Liver (tissue), 8 donors: ENCODE measurements at regions not wholly inside any gene's neighbourhood (a gene's known extent, or its start where the extent isn't known, plus 50 kb on each side); places are given as distances from the start of the nearest gene placed in this dataset.

ENCODE experiments used
- DNase-seq: peaks from one replicate; pipeline ENCODE4 v3.0.0-alpha.2; 2017; ENCODE audit warnings: low spot score
- H3K27ac ChIP-seq, 2 donors: one replicate each; pipeline ENCODE4 v1.7.0; 2013; ENCODE audit warnings: inconsistent platforms in 2 of 2, low read length in 2 of 2, control low read depth in 1 of 2, low read depth in 1 of 2, mild to moderate bottlenecking in 1 of 2
- H3K27me3 ChIP-seq, 4 donors: one replicate each; pipeline versions ENCODE4 v1.6.1 to v1.7.0; 2013; ENCODE audit warnings: low read length in 3 of 4, inconsistent platforms in 1 of 4, mild to moderate bottlenecking in 1 of 4, moderate library complexity in 1 of 4; ENCODE audit not compliant: control insufficient read depth in 4 of 4, insufficient read depth in 4 of 4
- H3K36me3 ChIP-seq, 4 donors: one replicate each; pipeline versions ENCODE4 v1.6.1 to v1.7.0; 2013; ENCODE audit warnings: low read length in 3 of 4, mild to moderate bottlenecking in 3 of 4, low read depth in 1 of 4, moderate library complexity in 1 of 4; ENCODE audit not compliant: control insufficient read depth in 4 of 4, insufficient read depth in 3 of 4
- H3K4me1 ChIP-seq, 4 donors: one replicate each; pipeline versions ENCODE4 v1.6.1 to v1.7.0; 2013; ENCODE audit warnings: low read length in 3 of 4, mild to moderate bottlenecking in 3 of 4, moderate library complexity in 1 of 4; ENCODE audit not compliant: control insufficient read depth in 4 of 4, insufficient read depth in 4 of 4
- H3K4me3 ChIP-seq, 3 donors: one replicate each; pipeline versions ENCODE4 v1.6.1 to v1.7.0; 2013; ENCODE audit warnings: low read length in 3 of 3, control low read depth in 1 of 3, low read depth in 1 of 3, mild to moderate bottlenecking in 1 of 3
- H3K9ac ChIP-seq, 2 donors: one replicate each; pipeline ENCODE4 v1.7.0; 2013; ENCODE audit warnings: low read length in 2 of 2, mild to moderate bottlenecking in 2 of 2, moderate library complexity in 2 of 2, control low read depth in 1 of 2, low read depth in 1 of 2
- H3K9me3 ChIP-seq, 4 donors: one replicate each; pipeline versions ENCODE4 v1.6.1 to v1.7.0; 2013; ENCODE audit warnings: low read length in 3 of 4; ENCODE audit not compliant: control insufficient read depth in 4 of 4
- EGR1 ChIP-seq, 2 donors: IDR thresholded peaks; 2 replicates each; pipeline ENCODE4 v1.6.1; 2016 to 2018; ENCODE audit warnings: antibody characterized with exemption in 2 of 2, low read depth in 2 of 2
- FOXA1 ChIP-seq: IDR thresholded peaks from 2 replicates; pipeline ENCODE4 v1.6.1; 2016; ENCODE audit warnings: antibody characterized with exemption
- FOXA2 ChIP-seq: IDR thresholded peaks from 2 replicates; pipeline ENCODE4 v1.6.1; 2016; ENCODE audit warnings: antibody characterized with exemption
- GABPA ChIP-seq, 2 donors: IDR thresholded peaks in 1 of 2; conservative IDR thresholded peaks in 1 of 2; 2 replicates each; pipeline ENCODE4 v1.6.1; 2016; ENCODE audit warnings: antibody characterized with exemption in 2 of 2, mild to moderate bottlenecking in 1 of 2, moderate library complexity in 1 of 2
- HNF4A ChIP-seq, 2 donors: conservative IDR thresholded peaks; 2 replicates each; pipeline ENCODE4 v1.6.1; 2016; ENCODE audit warnings: antibody characterized with exemption in 2 of 2, mild to moderate bottlenecking in 2 of 2
- HNF4G ChIP-seq: IDR thresholded peaks from 2 replicates; pipeline ENCODE4 v1.6.1; 2016; ENCODE audit warnings: antibody characterized with exemption
- JUND ChIP-seq, 2 donors: IDR thresholded peaks; 2 replicates each; pipeline ENCODE4 v1.6.1; 2016; ENCODE audit warnings: antibody characterized with exemption in 2 of 2
- NR2F2 ChIP-seq: IDR thresholded peaks from 2 replicates; pipeline ENCODE4 v1.6.1; 2016; ENCODE audit warnings: antibody characterized with exemption
- RAD21 ChIP-seq, 2 donors: IDR thresholded peaks; 2 replicates each; pipeline ENCODE4 v1.6.1; 2016; ENCODE audit warnings: antibody characterized with exemption in 2 of 2, mild to moderate bottlenecking in 2 of 2
- RXRA ChIP-seq, 2 donors: IDR thresholded peaks; 2 replicates each; pipeline ENCODE4 v1.6.1; 2017 to 2018; ENCODE audit warnings: antibody characterized with exemption in 2 of 2, mild to moderate bottlenecking in 1 of 2
- SP1 ChIP-seq: IDR thresholded peaks from 2 replicates; pipeline ENCODE4 v1.6.1; 2018; ENCODE audit warnings: antibody characterized with exemption, mild to moderate bottlenecking
- TAF1 ChIP-seq: conservative IDR thresholded peaks from 2 replicates; pipeline ENCODE4 v1.6.1; 2016; ENCODE audit warnings: antibody characterized with exemption, mild to moderate bottlenecking
- YY1 ChIP-seq: IDR thresholded peaks from 2 replicates; pipeline ENCODE4 v1.6.1; 2016; ENCODE audit warnings: antibody characterized with exemption, mild to moderate bottlenecking
- ZBTB33 ChIP-seq: IDR thresholded peaks from 2 replicates; pipeline ENCODE4 v1.6.1; 2016; ENCODE audit warnings: antibody characterized with exemption
- WGBS: extraction: QIAGEN DNeasy Blood & Tissue Kit; methylation state at CpG from one replicate; pipeline ENCODE4 v1.1.7; 2013; 5-methylcytosine and 5-hydroxymethylcytosine counted together
- TF ChIP-seq, protein P1 (sequence below): IDR thresholded peaks from 2 replicates; pipeline ENCODE4 v1.6.1; 2016; ENCODE audit warnings: antibody characterized with exemption, mild to moderate bottlenecking
- TF ChIP-seq, protein P2 (sequence below): fragments of 150-350 bp; IDR thresholded peaks from 2 replicates; pipeline ENCODE4 v1.5.1; 2017; ENCODE audit warnings: improper control_type of control experiment, low read depth, low read length; ENCODE audit not compliant: missing input control
- TF ChIP-seq, protein P3 (sequence below): IDR thresholded peaks from 2 replicates; pipeline ENCODE4 v1.6.1; 2016; ENCODE audit warnings: antibody characterized with exemption
- TF ChIP-seq, protein P4 (sequence below): IDR thresholded peaks from 2 replicates; pipeline ENCODE4 v1.6.1; 2016; ENCODE audit warnings: antibody characterized with exemption
- donor health status: healthy.
- donor health status: healthy.
- donor health status: healthy.
- donor health status: healthy.
- donor health status: healthy.

DNA sequence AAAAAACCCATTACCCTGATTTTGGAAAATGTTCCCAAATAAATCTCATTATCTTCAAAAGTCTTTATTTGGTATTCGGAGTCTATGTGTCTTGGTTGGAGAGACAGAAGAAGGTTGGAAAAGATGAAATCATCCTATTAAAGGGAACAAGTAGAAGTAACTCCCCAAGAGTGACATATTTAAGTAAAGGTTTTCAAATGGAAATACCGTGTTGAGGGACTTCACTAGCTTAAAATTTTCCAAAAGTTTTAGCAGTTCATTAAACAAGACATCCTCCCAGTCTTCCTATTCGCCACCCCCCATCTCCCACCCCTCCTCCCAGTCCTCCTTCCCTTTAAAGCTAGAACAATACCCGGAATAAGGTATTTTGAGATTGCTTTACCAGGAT is 62.7 kb upstream of the CCDC160 start (continued):
- no peak for TF ChIP-seq JUND (IDR thresholded peaks at IDR 0.05)

DNA sequence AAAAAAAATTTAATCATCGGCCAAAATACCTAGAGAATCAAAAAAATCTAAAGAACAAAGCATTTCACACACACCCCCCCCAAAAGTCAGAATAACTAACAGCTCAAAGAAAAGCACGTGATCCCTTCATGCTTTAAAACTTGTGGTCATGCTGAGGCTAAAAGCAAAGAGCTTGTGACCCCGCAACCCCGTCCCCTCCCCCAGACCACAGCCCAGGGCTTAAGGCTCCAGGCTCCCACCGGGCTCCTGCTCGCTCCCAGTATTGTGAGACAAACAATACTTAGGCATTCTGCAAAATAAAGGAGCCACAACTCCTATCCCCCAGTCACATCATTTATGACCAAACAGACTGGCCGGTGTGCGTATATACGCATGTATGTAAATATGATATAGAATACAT is 62.1 kb upstream of the CCDC160 start:
- peaks cover 5 to 13% (median 7%) of the 10 kb centered on the region in 4 donors for H3K4me1 ChIP-seq
- no peaks in the 10 kb centered on the region for H3K36me3 ChIP-seq
- no peak for DNase-seq
- WGBS: 45% methylated on average over 9 of the region's 9 CpGs
- no peak overlapping the region for H3K27ac ChIP-seq
- H3K27me3 ChIP-seq: peaks cover 0 to 15% (median 1%) of the 10 kb centered on the region in 4 donors
- H3K9ac ChIP-seq: no peak overlapping the region
- no peaks in the 10 kb centered on the region for H3K9me3 ChIP-seq
- TF ChIP-seq YY1 (no peak), FOXA2 (no peak), ZBTB33 (no peak), RAD21 (IDR thresholded peaks at IDR 0.05) (no peak), GABPA (IDR thresholded peaks at IDR 0.05 in 1 of 2, conservative IDR thresholded peaks at IDR 0.05 in 1 of 2) (no peak), FOXA1 (no peak), NR2F2 (no peak), SP1 (no peak), EGR1 (IDR thresholded peaks at IDR 0.05; ENCODE audit: low read depth in 2 of 2) (no peak), HNF4A (conservative IDR thresholded peaks at IDR 0.05) (no peak), HNF4G (no peak), RXRA (IDR thresholded peaks at IDR 0.05) (no peak), TAF1 (no peak), JUND (IDR thresholded peaks at IDR 0.05) (no peak)
- TF ChIP-seq, protein P1, sequence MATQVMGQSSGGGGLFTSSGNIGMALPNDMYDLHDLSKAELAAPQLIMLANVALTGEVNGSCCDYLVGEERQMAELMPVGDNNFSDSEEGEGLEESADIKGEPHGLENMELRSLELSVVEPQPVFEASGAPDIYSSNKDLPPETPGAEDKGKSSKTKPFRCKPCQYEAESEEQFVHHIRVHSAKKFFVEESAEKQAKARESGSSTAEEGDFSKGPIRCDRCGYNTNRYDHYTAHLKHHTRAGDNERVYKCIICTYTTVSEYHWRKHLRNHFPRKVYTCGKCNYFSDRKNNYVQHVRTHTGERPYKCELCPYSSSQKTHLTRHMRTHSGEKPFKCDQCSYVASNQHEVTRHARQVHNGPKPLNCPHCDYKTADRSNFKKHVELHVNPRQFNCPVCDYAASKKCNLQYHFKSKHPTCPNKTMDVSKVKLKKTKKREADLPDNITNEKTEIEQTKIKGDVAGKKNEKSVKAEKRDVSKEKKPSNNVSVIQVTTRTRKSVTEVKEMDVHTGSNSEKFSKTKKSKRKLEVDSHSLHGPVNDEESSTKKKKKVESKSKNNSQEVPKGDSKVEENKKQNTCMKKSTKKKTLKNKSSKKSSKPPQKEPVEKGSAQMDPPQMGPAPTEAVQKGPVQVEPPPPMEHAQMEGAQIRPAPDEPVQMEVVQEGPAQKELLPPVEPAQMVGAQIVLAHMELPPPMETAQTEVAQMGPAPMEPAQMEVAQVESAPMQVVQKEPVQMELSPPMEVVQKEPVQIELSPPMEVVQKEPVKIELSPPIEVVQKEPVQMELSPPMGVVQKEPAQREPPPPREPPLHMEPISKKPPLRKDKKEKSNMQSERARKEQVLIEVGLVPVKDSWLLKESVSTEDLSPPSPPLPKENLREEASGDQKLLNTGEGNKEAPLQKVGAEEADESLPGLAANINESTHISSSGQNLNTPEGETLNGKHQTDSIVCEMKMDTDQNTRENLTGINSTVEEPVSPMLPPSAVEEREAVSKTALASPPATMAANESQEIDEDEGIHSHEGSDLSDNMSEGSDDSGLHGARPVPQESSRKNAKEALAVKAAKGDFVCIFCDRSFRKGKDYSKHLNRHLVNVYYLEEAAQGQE: no peak
- TF ChIP-seq, protein P2, sequence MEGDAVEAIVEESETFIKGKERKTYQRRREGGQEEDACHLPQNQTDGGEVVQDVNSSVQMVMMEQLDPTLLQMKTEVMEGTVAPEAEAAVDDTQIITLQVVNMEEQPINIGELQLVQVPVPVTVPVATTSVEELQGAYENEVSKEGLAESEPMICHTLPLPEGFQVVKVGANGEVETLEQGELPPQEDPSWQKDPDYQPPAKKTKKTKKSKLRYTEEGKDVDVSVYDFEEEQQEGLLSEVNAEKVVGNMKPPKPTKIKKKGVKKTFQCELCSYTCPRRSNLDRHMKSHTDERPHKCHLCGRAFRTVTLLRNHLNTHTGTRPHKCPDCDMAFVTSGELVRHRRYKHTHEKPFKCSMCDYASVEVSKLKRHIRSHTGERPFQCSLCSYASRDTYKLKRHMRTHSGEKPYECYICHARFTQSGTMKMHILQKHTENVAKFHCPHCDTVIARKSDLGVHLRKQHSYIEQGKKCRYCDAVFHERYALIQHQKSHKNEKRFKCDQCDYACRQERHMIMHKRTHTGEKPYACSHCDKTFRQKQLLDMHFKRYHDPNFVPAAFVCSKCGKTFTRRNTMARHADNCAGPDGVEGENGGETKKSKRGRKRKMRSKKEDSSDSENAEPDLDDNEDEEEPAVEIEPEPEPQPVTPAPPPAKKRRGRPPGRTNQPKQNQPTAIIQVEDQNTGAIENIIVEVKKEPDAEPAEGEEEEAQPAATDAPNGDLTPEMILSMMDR: no peak
- TF ChIP-seq, protein P3, sequence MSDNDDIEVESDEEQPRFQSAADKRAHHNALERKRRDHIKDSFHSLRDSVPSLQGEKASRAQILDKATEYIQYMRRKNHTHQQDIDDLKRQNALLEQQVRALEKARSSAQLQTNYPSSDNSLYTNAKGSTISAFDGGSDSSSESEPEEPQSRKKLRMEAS: no peak
- TF ChIP-seq, protein P4, sequence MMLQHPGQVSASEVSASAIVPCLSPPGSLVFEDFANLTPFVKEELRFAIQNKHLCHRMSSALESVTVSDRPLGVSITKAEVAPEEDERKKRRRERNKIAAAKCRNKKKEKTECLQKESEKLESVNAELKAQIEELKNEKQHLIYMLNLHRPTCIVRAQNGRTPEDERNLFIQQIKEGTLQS: no peak
- no peak overlapping the region for H3K4me3 ChIP-seq
